OCI-LY3 (cell line): ENCODE measurements at regions not wholly inside any gene's neighbourhood (a gene's known extent, or its start where the extent isn't known, plus 50 kb on each side); places are given as distances from the start of the nearest gene placed in this dataset.

ENCODE experiments used
- CTCF ChIP-seq: fragments of 200-600, 300-600 bp; sonication (generic); IDR thresholded peaks from 2 replicates; pipeline ENCODE4 v1.5.1; 2014; ENCODE audit warnings: antibody characterized with exemption, low read length, low read depth
- EZH2phosphoT487 ChIP-seq: fragments of 200-600 bp; shearing (Covaris generic); IDR thresholded peaks from 2 replicates; pipeline ENCODE4 v1.6.1; 2018; ENCODE audit warnings: antibody characterized with exemption, mixed run types, low read depth

- TF ChIP-seq CTCF (no peak), EZH2phosphoT487 (no peak)
Observed at GRCh38 chr21:39022466-39022862, 160.8 kb downstream of the PSMG1 start.
